ENCODE measurements at regions not wholly inside any gene's neighbourhood (a gene's known extent, or its start where the extent isn't known, plus 50 kb on each side); places are given as distances from the start of the nearest gene placed in this dataset.

GRCh38 chr3:73706771-73707170 is 82.0 kb upstream of the PDZRN3 start:
- no peaks in the 10 kb centered on the region for H4K20me1 ChIP-seq (ENCODE audit: insufficient read depth)
- H3K9ac ChIP-seq (ENCODE audit: low read length) = no peak overlapping the region
- no peaks in the 10 kb centered on the region for H3K27me3 ChIP-seq (ENCODE audit: insufficient read depth, low read depth, low read length)
- H3K4me3 ChIP-seq (ENCODE audit: low read length) = no peak overlapping the region
- H3K27ac ChIP-seq (ENCODE audit: low read length) = no peak overlapping the region
- H3K9me2 ChIP-seq (ENCODE audit: insufficient read depth, low read length) = no peaks in the 10 kb centered on the region
- TF ChIP-seq EZH2 (IDR thresholded peaks at IDR 0.05; ENCODE audit: borderline replicate concordance, insufficient read depth, low read length, poor library complexity, severe bottlenecking) (no peak), POLR2AphosphoS5 (IDR thresholded peaks at IDR 0.05) (no peak), MXI1 (conservative IDR thresholded peaks at IDR 0.05; ENCODE audit: poor library complexity, severe bottlenecking) (no peak), SMC3 (conservative IDR thresholded peaks at IDR 0.05; ENCODE audit: poor library complexity) (no peak), REST (IDR thresholded peaks at IDR 0.05; ENCODE audit: borderline replicate concordance) (no peak), EP300 (conservative IDR thresholded peaks at IDR 0.05; ENCODE audit: poor library complexity, severe bottlenecking) (no peak), RAD21 (conservative IDR thresholded peaks at IDR 0.05) (no peak), TAF1 (IDR thresholded peaks at IDR 0.05; ENCODE audit: low read depth) (no peak)
- TF ChIP-seq, protein P1, sequence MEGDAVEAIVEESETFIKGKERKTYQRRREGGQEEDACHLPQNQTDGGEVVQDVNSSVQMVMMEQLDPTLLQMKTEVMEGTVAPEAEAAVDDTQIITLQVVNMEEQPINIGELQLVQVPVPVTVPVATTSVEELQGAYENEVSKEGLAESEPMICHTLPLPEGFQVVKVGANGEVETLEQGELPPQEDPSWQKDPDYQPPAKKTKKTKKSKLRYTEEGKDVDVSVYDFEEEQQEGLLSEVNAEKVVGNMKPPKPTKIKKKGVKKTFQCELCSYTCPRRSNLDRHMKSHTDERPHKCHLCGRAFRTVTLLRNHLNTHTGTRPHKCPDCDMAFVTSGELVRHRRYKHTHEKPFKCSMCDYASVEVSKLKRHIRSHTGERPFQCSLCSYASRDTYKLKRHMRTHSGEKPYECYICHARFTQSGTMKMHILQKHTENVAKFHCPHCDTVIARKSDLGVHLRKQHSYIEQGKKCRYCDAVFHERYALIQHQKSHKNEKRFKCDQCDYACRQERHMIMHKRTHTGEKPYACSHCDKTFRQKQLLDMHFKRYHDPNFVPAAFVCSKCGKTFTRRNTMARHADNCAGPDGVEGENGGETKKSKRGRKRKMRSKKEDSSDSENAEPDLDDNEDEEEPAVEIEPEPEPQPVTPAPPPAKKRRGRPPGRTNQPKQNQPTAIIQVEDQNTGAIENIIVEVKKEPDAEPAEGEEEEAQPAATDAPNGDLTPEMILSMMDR (IDR thresholded peaks at IDR 0.05; ENCODE audit: poor library complexity, severe bottlenecking) = no peak
- no peaks in the 10 kb centered on the region for H3K9me3 ChIP-seq (ENCODE audit: low read length)
- no peak overlapping the region for H2AFZ ChIP-seq (ENCODE audit: low read depth, low read length)
- H3K36me3 ChIP-seq (ENCODE audit: insufficient read depth, low read length) = no peaks in the 10 kb centered on the region
- H3F3A ChIP-seq (ENCODE audit: insufficient read depth, low read length, poor library complexity, severe bottlenecking) = no peaks in the 10 kb centered on the region
- no peak overlapping the region for H3K4me2 ChIP-seq (ENCODE audit: low read length)
- H3K79me2 ChIP-seq (replicated peaks; ENCODE audit: insufficient read depth, low read length) = no peaks in the 10 kb centered on the region

DNA sequence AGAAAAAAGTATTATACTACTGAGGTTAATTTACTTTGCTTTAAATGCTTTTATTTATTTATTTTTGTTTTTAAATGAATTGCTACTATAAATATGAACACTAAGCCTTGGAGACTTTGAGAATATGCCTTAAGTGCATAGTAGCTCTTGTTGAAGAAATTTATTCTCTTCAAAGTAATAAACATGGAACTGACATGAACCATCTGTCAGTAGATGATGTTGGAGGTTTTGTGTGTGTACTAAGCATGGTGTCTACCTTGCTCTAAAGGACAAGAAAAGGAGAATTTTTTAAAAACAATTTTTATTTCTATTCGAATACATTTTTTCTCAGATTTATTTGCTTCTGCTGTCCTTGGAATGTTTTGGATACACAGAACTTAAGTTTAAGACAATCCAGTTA is 81.1 kb upstream of the PDZRN3 start:
- H4K20me1 ChIP-seq (ENCODE audit: insufficient read depth) = no peaks in the 10 kb centered on the region
- H3K4me3 ChIP-seq (ENCODE audit: low read length) = no peak overlapping the region
- H3K79me2 ChIP-seq (replicated peaks; ENCODE audit: insufficient read depth, low read length) = no peaks in the 10 kb centered on the region
- no peaks in the 10 kb centered on the region for H3K27me3 ChIP-seq (ENCODE audit: insufficient read depth, low read depth, low read length)
- no peaks in the 10 kb centered on the region for H3K36me3 ChIP-seq (ENCODE audit: insufficient read depth, low read length)
- TF ChIP-seq EP300 (conservative IDR thresholded peaks at IDR 0.05; ENCODE audit: poor library complexity, severe bottlenecking) (no peak), RAD21 (conservative IDR thresholded peaks at IDR 0.05) (no peak), TAF1 (IDR thresholded peaks at IDR 0.05; ENCODE audit: low read depth) (no peak), POLR2AphosphoS5 (IDR thresholded peaks at IDR 0.05) (no peak)
- H3F3A ChIP-seq (ENCODE audit: insufficient read depth, low read length, poor library complexity, severe bottlenecking) = no peaks in the 10 kb centered on the region
- H3K27ac ChIP-seq (ENCODE audit: low read length) = no peak overlapping the region
- H3K9me3 ChIP-seq (ENCODE audit: low read length) = no peaks in the 10 kb centered on the region
- no peaks in the 10 kb centered on the region for H3K9me2 ChIP-seq (ENCODE audit: insufficient read depth, low read length)
- H3K4me2 ChIP-seq (ENCODE audit: low read length) = no peak overlapping the region
- no peak overlapping the region for H3K9ac ChIP-seq (ENCODE audit: low read length)
- H2AFZ ChIP-seq (ENCODE audit: low read depth, low read length) = no peak overlapping the region

DNA sequence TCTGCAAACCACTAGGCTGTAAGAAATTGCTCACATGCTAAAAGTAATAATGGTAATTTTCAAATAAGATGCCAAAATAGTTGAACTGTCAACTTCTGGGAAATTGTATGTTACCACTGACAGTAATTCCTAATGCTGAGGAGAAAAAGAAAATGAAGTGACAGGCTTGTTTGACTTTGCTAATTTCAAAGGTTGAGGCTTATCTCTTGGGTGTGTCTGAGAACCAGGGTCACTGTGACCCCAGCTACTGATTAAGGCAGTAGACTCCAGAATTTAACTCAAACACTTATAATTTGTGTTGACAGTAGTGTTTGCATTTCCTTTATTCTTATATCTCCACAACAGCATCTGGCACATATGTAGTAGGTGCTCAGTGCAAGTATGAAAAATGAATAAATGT is 74.6 kb upstream of the PDZRN3 start:
- H3K9me2 ChIP-seq (ENCODE audit: insufficient read depth, low read length) = no peaks in the 10 kb centered on the region
- TF ChIP-seq EZH2 (IDR thresholded peaks at IDR 0.05; ENCODE audit: borderline replicate concordance, insufficient read depth, low read length, poor library complexity, severe bottlenecking) (no peak), EP300 (conservative IDR thresholded peaks at IDR 0.05; ENCODE audit: poor library complexity, severe bottlenecking) (peak; percentile 11)
- TF ChIP-seq, protein P1 (IDR thresholded peaks at IDR 0.05; ENCODE audit: poor library complexity, severe bottlenecking) = no peak
- no peaks in the 10 kb centered on the region for H4K20me1 ChIP-seq (ENCODE audit: insufficient read depth)

More for the DNA sequence above, 74.6 kb upstream of the PDZRN3 start:
- Histone ChIP-seq H2AFZ (ENCODE audit: low read depth, low read length) (no peak overlapping the region), H3K36me3 (ENCODE audit: insufficient read depth, low read length) (no peaks in the 10 kb centered on the region), H3K27me3 (ENCODE audit: insufficient read depth, low read depth, low read length) (no peaks in the 10 kb centered on the region), H3K9ac (ENCODE audit: low read length) (no peak overlapping the region), H3K27ac (ENCODE audit: low read length) (no peak overlapping the region), H3K4me3 (ENCODE audit: low read length) (no peak overlapping the region), H3F3A (ENCODE audit: insufficient read depth, low read length, poor library complexity, severe bottlenecking) (no peaks in the 10 kb centered on the region), H3K79me2 (replicated peaks; ENCODE audit: insufficient read depth, low read length) (no peaks in the 10 kb centered on the region), H3K4me2 (ENCODE audit: low read length) (no peak overlapping the region), H3K9me3 (ENCODE audit: low read length) (no peaks in the 10 kb centered on the region)
